ENCODE measurements at regions not wholly inside any gene's neighbourhood (a gene's known extent, or its start where the extent isn't known, plus 50 kb on each side); places are given as distances from the start of the nearest gene placed in this dataset.

DNA sequence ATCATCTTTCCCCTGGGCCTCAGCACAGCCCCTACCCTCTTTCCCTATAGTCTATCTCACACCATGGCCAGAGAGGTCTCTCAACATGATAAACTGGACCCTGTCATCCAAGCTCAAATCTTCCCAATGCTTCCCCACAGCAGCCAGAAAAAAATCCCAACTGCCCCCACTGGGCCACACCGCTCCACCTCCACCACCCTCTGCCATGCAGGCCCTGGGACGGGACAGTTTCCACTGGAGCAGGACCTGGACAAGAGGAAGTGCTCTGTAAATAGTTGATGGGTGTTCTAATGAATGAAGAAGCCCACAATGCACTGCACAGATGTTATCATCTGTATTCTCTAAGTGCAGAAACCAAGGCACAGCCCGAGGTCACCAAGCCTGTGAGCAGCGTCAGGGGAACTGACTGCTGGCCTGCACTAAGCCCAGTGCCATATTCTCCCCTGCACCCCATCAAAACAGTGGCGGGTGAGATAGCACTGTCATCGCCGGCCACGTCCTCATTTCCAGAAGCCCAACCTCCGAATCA, 161.1 kb downstream of the NUP210 start:
- Histone ChIP-seq H3K36me3 (ENCODE audit: control insufficient read depth, insufficient read depth, low read length) (no peaks in the 10 kb centered on the region), H3K9ac (ENCODE audit: low read depth, low read length) (no peak overlapping the region), H3K27me3 (ENCODE audit: control insufficient read depth, insufficient read depth, low read length) (no peaks in the 10 kb centered on the region), H3K9me3 (ENCODE audit: control insufficient read depth, insufficient read depth, low read length) (no peaks in the 10 kb centered on the region), H3K4me1 (ENCODE audit: control insufficient read depth, insufficient read depth, low read length) (no peaks in the 10 kb centered on the region), H3K4me3 (ENCODE audit: low read depth, low read length) (no peak overlapping the region), H3K27ac (ENCODE audit: low read depth, low read length) (no peak overlapping the region)

DNA sequence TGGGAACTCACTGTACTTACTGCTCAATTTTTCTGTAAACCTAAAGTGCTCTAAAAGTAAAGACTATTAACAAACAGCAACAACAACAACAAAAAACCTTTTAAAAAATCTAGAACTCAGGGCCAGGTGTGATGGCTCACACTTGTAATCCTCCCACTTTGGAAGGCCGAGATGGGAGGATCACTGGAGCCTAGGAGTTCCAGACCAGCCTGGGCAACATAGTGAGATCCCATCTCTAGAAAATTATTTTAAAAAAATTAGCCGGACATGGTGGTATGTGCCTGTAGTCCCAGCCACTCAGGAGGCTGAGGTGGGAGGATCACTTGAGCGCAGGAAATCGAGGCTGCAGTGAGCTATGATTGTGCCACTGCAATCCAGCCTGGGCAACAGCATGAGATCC, 161.8 kb downstream of the NUP210 start:
- Histone ChIP-seq H3K36me3 (ENCODE audit: control insufficient read depth, insufficient read depth, low read length) (no peaks in the 10 kb centered on the region), H3K27me3 (ENCODE audit: control insufficient read depth, insufficient read depth, low read length) (no peaks in the 10 kb centered on the region), H3K27ac (ENCODE audit: low read depth, low read length) (no peak overlapping the region), H3K9me3 (ENCODE audit: control insufficient read depth, insufficient read depth, low read length) (no peaks in the 10 kb centered on the region), H3K4me3 (ENCODE audit: low read depth, low read length) (no peak overlapping the region), H3K9ac (ENCODE audit: low read depth, low read length) (no peak overlapping the region), H3K4me1 (ENCODE audit: control insufficient read depth, insufficient read depth, low read length) (no peaks in the 10 kb centered on the region)

DNA sequence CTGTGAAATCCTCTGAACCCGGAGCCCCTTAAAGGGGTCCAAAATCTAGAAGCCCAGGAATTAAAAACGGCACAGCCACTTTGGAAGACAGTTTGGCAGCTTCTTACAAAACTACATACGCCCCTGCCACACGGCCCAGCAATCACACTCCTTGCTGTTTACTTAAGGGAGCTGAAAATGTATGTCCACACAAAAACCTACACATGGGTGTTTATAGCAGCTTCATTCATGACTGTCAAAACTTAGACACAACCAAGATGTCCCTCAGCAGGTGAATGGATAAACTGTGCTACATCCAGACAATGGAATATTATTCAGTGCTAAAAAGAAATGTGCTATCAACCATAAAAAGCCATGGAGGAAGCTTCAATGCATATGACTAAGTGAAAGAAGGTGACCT, 162.5 kb downstream of the NUP210 start:
- H3K9me3 ChIP-seq (ENCODE audit: control insufficient read depth, insufficient read depth, low read length): no peaks in the 10 kb centered on the region
- no peaks in the 10 kb centered on the region for H3K4me1 ChIP-seq (ENCODE audit: control insufficient read depth, insufficient read depth, low read length)
- no peaks in the 10 kb centered on the region for H3K36me3 ChIP-seq (ENCODE audit: control insufficient read depth, insufficient read depth, low read length)
- no peak overlapping the region for H3K27ac ChIP-seq (ENCODE audit: low read depth, low read length)
- no peak overlapping the region for H3K4me3 ChIP-seq (ENCODE audit: low read depth, low read length)
- no peaks in the 10 kb centered on the region for H3K27me3 ChIP-seq (ENCODE audit: control insufficient read depth, insufficient read depth, low read length)
- H3K9ac ChIP-seq (ENCODE audit: low read depth, low read length): no peak overlapping the region

DNA sequence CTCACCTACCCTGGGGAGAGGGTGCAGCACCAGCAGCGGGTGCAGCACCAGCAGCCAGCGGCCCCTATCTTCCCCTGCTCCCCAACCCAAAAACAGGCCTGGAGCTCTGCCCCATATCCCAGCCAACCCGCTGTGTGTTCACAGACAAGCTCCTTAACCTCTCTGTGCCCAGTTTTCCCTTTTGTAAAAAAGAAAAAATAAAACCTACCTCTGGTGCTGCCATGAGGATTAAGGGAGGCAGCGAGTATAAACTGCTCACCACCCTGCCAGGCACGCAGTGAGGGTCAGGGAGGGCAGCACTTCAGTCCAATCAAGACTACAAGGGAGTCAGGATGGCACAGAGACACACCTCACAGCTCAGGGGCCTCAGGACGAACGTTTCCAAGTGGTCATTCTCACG, 163.3 kb downstream of the NUP210 start:
- H3K36me3 ChIP-seq (ENCODE audit: control insufficient read depth, insufficient read depth, low read length): no peaks in the 10 kb centered on the region
- H3K4me1 ChIP-seq (ENCODE audit: control insufficient read depth, insufficient read depth, low read length): no peaks in the 10 kb centered on the region
- H3K27ac ChIP-seq (ENCODE audit: low read depth, low read length): no peak overlapping the region
- H3K4me3 ChIP-seq (ENCODE audit: low read depth, low read length): no peak overlapping the region
- H3K9me3 ChIP-seq (ENCODE audit: control insufficient read depth, insufficient read depth, low read length): no peaks in the 10 kb centered on the region
- H3K27me3 ChIP-seq (ENCODE audit: control insufficient read depth, insufficient read depth, low read length): no peaks in the 10 kb centered on the region
- no peak overlapping the region for H3K9ac ChIP-seq (ENCODE audit: low read depth, low read length)

DNA sequence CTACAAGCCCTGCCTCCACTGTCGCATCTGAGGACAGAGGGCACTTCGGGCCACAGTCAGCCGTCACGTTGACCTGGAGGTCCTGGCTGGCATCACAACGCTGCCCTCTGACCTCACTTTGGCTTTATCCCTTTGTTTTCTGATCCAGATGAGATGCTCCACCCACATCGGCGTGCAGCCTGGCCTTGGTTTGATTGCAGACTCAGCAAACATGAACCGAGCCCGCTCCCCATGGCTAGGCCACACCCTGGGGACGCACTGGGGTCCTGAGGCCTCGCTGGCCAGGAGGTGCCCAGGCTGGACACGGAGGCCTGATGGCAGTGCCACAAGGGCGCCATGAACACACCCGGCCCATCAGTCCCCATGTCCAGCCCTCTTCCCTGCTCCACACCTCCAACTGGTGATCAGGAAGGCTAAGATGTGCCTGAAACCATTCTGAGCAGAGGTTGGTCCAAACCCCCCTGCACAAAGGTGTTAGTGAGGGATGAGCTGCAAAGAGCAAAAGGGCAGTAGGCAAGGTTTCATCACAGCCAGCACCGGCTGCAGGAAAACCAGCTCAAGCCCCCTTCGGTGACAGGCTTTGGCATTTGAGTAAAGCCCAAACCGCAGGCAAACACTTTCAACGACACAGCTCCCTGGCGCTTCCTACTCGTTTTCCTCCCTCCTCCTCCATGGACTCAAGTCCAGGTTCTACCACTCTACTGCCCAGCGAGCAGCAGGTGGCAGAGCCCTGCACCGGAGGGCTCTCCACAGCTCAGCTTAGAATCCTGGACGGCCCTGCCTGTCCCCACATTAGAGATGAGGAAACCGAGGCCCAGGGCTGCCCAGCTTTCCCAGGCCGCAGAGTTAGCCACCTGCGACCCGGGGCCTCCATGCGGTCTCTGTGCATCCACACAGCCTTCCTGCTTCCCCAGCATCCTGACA, 165.8 kb downstream of the NUP210 start:
- H3K27ac ChIP-seq (ENCODE audit: low read depth, low read length): no peak overlapping the region
- no peaks in the 10 kb centered on the region for H3K27me3 ChIP-seq (ENCODE audit: control insufficient read depth, insufficient read depth, low read length)
- no peaks in the 10 kb centered on the region for H3K9me3 ChIP-seq (ENCODE audit: control insufficient read depth, insufficient read depth, low read length)
- H3K36me3 ChIP-seq (ENCODE audit: control insufficient read depth, insufficient read depth, low read length): no peaks in the 10 kb centered on the region
- H3K4me3 ChIP-seq (ENCODE audit: low read depth, low read length): no peak overlapping the region
- H3K4me1 ChIP-seq (ENCODE audit: control insufficient read depth, insufficient read depth, low read length): no peaks in the 10 kb centered on the region
- H3K9ac ChIP-seq (ENCODE audit: low read depth, low read length): no peak overlapping the region

DNA sequence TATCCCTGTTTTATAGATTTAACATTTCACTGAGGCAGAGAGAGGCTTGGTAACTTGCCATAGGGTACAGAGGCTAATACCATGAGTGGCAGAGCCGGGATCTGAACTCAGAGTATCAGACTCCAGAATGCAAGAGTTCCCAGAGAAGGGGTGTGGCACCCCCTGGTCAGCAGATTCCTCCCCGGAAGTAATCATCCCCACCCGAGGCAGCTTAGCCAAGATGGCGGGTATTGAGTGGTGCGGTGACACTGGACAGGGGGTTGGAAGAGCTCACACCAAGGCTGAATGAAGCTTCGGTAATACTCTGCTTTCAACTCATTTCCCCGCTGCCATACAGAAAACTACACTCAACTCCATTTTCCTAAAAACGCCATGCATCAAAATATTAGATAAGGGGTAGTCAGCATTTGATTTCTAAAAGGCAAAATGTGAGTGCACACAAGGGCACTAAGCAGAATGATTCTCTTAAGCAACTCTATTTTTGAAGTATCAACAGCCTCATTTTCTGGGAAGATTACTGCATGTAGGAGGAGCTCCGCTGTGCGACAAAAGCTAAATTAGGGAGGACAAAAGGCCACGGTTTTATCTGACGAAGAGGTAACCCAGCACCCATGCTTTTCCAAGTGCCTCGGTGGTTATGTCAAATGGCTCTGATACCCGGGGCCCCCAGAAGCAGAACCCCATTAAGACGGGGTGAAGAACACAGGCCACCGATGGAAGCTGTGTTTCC, 166.7 kb downstream of the NUP210 start:
- H3K27me3 ChIP-seq (ENCODE audit: control insufficient read depth, insufficient read depth, low read length): no peaks in the 10 kb centered on the region
- no peaks in the 10 kb centered on the region for H3K36me3 ChIP-seq (ENCODE audit: control insufficient read depth, insufficient read depth, low read length)
- H3K9ac ChIP-seq (ENCODE audit: low read depth, low read length): no peak overlapping the region
- no peaks in the 10 kb centered on the region for H3K9me3 ChIP-seq (ENCODE audit: control insufficient read depth, insufficient read depth, low read length)
- H3K27ac ChIP-seq (ENCODE audit: low read depth, low read length): no peak overlapping the region
- H3K4me3 ChIP-seq (ENCODE audit: low read depth, low read length): no peak overlapping the region
- H3K4me1 ChIP-seq (ENCODE audit: control insufficient read depth, insufficient read depth, low read length): no peaks in the 10 kb centered on the region

DNA sequence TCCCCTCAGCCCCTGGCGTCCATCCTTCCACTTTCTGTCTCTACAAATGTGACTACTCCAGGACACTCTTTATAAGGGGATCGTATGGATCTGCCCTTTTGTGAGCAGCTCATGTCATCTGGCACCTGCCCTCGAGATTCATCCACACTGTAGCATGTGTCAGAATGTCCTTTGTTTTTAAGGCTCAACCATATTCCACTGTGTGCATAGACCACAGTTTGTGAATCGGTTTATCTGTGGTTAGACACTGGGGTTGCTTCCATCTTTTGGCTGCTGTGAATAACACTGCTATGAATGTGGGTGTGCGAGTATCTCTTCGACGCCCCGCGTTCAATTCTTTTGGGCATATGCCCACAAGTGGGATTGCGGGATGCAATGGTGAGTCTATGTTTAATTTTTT, 167.9 kb downstream of the NUP210 start:
- no peaks in the 10 kb centered on the region for H3K4me1 ChIP-seq (ENCODE audit: control insufficient read depth, insufficient read depth, low read length)
- H3K9ac ChIP-seq (ENCODE audit: low read depth, low read length): no peak overlapping the region
- H3K27ac ChIP-seq (ENCODE audit: low read depth, low read length): no peak overlapping the region
- no peaks in the 10 kb centered on the region for H3K9me3 ChIP-seq (ENCODE audit: control insufficient read depth, insufficient read depth, low read length)
- no peaks in the 10 kb centered on the region for H3K36me3 ChIP-seq (ENCODE audit: control insufficient read depth, insufficient read depth, low read length)
- no peak overlapping the region for H3K4me3 ChIP-seq (ENCODE audit: low read depth, low read length)
- no peaks in the 10 kb centered on the region for H3K27me3 ChIP-seq (ENCODE audit: control insufficient read depth, insufficient read depth, low read length)

DNA sequence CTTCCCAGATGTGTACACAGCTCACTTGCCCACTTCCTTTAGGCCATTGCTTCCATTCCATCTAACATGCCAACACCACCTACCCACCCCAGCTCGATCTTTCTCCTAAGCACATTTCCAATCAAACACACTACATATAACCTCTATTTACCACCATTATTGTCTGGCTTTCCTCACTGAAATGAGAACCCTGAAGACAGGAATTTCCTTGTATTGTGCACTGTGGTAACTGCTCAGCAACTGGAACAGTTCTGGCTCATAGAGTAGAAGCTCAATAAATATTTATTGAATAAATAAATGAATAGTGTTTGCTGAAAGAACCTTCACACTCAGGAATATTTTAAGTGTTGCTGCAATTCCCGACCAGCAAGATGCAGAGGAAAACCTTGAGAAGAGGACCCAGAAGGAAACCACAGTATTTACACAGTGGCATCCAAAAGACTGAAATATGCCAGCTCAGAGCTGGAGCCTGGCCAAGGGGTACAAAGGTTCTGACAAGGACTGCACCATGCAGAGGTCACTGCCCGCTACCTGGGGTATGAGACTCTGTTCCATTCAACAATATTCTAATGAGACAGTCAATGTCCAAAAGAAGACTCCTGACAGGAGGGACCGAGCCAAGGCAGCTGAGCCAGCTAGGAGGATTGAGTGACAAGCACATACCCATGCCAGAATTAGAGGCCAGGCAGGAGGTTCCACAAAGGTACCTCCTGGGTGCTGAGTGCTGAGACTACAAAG, 168.8 kb downstream of the NUP210 start:
- H3K4me3 ChIP-seq (ENCODE audit: low read depth, low read length): no peak overlapping the region
- no peak overlapping the region for H3K27ac ChIP-seq (ENCODE audit: low read depth, low read length)
- no peaks in the 10 kb centered on the region for H3K27me3 ChIP-seq (ENCODE audit: control insufficient read depth, insufficient read depth, low read length)

DNA sequence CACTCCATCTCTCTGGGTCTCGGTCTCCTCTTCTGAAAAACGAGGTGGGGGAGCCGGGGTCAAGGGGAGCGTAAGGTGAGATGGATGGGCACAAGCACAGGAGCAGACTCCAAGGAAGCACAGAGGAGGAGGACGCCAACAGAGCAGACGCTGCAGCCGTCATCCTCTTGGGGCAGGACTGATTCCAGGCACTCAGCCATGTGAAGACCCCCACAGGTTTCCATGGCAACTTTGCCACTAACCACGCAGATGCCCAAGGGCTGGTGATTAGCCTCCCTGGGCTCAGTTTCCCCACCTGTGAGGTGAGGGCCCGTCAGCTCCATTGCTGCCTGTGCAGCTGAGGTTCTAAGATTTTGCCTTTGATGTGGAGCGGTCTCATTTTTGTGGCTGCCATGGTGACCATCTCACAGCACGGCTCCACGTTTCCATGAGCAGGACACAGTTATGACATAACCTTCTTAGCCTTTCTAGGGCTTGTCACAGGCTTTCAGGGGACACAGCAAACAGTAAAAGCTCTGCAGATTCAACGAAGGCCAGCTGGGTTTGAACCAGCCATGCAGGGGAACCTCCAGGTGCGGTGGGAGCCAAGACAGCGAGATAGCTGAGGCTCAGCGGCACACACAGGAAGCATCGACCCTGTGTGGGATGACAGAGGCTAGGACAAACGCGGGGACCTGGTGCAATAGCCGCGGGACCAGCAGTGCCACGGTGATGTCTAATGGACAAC, 170.3 kb downstream of the NUP210 start:
- Histone ChIP-seq H3K36me3 (ENCODE audit: control insufficient read depth, insufficient read depth, low read length) (no peaks in the 10 kb centered on the region), H3K9ac (ENCODE audit: low read depth, low read length) (no peak overlapping the region), H3K27ac (ENCODE audit: low read depth, low read length) (no peak overlapping the region), H3K4me3 (ENCODE audit: low read depth, low read length) (no peak overlapping the region), H3K9me3 (ENCODE audit: control insufficient read depth, insufficient read depth, low read length) (no peaks in the 10 kb centered on the region), H3K4me1 (ENCODE audit: control insufficient read depth, insufficient read depth, low read length) (no peaks in the 10 kb centered on the region), H3K27me3 (ENCODE audit: control insufficient read depth, insufficient read depth, low read length) (no peaks in the 10 kb centered on the region)

More for the DNA sequence above, 168.8 kb downstream of the NUP210 start:
- no peak overlapping the region for H3K9ac ChIP-seq (ENCODE audit: low read depth, low read length)
- no peaks in the 10 kb centered on the region for H3K4me1 ChIP-seq (ENCODE audit: control insufficient read depth, insufficient read depth, low read length)
- H3K9me3 ChIP-seq (ENCODE audit: control insufficient read depth, insufficient read depth, low read length): no peaks in the 10 kb centered on the region
- H3K36me3 ChIP-seq (ENCODE audit: control insufficient read depth, insufficient read depth, low read length): no peaks in the 10 kb centered on the region

DNA sequence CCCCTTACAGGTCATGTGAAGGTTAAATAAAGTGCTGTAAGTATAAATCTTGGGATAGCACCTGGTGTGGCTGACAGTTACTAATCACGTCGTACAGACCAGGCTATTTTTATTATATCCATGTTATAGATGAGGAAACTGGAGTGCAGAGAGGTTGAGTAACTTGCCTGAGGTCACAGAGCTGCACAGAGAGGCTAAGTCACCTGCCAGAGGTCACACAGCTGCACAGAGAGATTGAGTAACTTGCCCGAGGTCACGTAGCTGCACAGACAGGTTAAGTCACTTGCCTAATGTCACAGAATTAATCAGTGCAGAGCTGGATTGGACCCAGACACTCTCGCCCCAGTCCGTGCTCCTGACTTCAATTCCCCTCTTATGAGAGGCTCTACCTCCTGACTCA, 171.5 kb downstream of the NUP210 start:
- no peak overlapping the region for H3K27ac ChIP-seq (ENCODE audit: low read depth, low read length)
- H3K9ac ChIP-seq (ENCODE audit: low read depth, low read length): no peak overlapping the region
- H3K9me3 ChIP-seq (ENCODE audit: control insufficient read depth, insufficient read depth, low read length): no peaks in the 10 kb centered on the region
- no peaks in the 10 kb centered on the region for H3K4me1 ChIP-seq (ENCODE audit: control insufficient read depth, insufficient read depth, low read length)
- no peaks in the 10 kb centered on the region for H3K27me3 ChIP-seq (ENCODE audit: control insufficient read depth, insufficient read depth, low read length)
- H3K4me3 ChIP-seq (ENCODE audit: low read depth, low read length): no peak overlapping the region
- H3K36me3 ChIP-seq (ENCODE audit: control insufficient read depth, insufficient read depth, low read length): no peaks in the 10 kb centered on the region

Measured in HUES48 (cell line).